ENCODE measurements at regions not wholly inside any gene's neighbourhood (a gene's known extent, or its start where the extent isn't known, plus 50 kb on each side); places are given as distances from the start of the nearest gene placed in this dataset.
"Not testable (repeated sequence)": the region's sequence is repeated elsewhere in the genome, so short reads cannot be mapped to it uniquely, and the experiment has no call there.

DNA sequence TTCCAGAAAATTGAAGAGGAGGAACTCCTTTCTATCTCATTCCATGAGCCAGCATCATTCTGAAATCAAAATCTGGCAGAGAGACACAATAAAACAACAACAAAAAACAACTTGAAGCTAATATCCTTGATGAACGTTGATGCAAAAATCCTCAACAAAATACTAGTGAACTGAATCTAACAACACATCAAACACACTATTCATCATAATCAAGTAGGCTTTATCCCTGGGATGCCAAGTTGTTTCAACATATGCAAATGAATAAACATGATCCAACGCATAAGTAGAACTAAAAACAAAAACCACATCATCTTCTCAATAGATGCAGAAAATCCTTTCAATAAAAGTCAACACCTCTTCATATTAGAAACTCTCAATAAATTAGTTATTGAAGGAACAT, 335.3 kb upstream of the BRINP3 start:
- DNase-seq (ENCODE audit: low spot score) = no peak
- FAIRE-seq = no peak

DNA sequence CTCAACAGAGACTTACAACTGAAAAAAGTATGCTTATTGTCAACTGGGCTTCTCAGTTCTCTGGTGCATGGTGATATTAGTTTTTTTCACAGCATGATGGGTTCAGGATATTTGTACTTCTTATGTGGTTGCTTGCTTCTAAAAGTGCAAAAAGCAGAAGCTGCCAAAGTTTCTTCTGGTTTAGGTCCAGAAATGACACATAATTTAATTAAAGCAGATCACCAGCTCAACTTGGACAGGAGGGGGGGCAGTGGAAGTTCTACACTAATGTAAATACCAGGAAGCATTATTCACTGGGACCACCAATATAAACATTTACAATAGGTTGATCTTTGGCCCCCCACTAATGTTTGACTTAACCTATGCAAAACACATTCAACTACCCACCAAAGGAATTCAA, 354.8 kb upstream of the BRINP3 start:
- no peak for DNase-seq (ENCODE audit: low spot score)

DNA sequence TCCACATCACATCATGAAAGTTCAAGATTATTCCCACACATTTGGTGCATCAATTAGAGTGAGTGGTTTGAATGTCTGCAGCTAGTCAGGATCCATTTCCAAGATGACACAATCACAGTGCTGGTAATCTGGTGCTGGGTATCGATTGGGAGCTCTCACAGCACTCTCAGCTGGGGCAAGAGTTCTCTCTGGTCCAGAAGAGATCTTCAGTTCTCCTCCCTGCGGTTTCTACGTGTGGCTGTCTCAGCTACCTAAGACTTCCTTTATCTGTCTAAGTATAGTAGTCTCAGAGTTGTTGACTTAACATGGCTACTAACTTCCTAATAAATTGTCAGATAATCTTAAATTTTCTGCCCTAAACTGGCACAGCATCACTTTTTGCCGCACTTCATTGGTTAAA, 358.0 kb upstream of the BRINP3 start:
- DNase-seq (ENCODE audit: low spot score) (no peak), FAIRE-seq (no peak)

More for the DNA sequence above, 354.8 kb upstream of the BRINP3 start:
- FAIRE-seq = no peak

DNA sequence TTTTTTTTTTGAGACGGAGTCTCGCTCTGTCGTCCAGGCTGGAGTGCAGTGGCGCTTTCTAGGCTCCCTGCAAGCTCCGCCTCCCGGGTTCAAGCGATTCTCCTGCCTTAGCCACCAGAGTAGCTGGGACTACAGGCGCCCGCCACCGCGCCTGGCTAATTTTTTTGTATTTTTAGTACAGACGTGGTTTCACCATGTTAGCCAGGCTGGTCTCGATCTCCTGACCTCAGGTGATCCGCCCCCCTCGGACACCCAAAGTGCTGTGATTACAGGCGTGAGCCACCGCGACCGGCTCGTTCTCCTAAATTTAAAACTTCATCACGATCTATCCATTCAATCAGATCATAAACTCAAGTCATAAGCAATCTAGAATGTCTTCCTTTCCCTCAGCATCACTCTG, 359.5 kb upstream of the BRINP3 start:
- FAIRE-seq = not testable (repeated sequence)

DNA sequence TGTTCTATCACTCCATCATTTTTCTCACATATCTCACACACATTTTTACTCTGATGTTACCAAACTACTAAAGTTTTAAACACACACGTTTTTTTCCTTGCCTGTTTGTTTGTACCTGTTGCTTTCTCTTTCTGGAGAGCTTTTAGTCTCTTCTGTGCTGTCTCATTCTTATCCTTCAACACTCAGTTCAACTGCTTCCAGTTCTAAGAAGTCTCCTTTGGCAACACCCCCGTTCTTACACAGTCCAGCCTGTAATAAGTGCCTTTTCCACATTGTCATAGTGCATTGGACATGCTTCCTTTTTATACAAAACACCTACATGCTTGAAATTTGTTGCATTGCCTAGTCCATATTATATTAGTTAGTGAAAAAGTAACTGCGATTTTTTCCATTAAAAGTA, 360.2 kb upstream of the BRINP3 start:
- DNase-seq (ENCODE audit: low spot score) (no peak), FAIRE-seq (no peak)

More for the DNA sequence above, 359.5 kb upstream of the BRINP3 start:
- not testable (repeated sequence) for DNase-seq (ENCODE audit: low spot score)

DNA sequence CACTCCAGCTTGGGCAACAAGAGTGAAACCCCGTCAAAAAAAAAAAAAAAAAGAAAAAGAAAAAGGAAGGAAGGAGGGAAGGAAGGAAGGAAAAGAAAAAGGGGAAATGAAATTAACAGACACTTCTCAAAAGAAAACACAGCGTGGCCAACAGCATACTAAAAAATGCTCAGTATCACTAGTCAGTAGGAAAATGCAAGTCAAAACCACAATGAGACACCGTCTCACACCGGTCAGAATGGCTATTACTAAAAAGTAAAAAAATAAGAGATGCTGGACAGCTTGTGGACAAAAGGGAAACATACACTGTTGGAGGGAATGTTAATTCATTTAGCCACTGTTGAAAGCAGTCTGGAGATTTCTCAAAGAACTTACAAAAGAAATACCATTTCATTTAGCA, 369.5 kb upstream of the BRINP3 start:
- no peak for DNase-seq (ENCODE audit: low spot score)

DNA sequence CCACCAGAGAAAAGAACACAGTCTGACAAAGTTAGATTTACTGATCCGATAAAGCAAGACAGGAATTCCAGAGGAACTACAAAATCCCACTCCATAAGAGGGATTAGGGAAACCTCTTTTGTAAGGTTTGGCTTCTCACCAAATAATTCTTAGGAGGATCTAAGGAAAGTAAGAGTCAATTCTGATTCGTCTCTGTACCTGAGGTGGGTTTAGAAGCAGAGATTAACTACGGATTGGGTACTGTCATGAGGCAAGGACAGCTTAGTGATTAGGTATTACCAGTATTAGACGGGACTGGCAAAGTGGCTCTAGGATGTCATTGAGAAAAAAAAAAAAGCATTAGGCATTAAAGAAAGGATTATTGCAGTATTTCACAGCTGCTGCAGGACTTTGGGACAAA, 371.7 kb upstream of the BRINP3 start:
- FAIRE-seq = no peak
- DNase-seq (ENCODE audit: low spot score) = no peak

More for the DNA sequence above, 369.5 kb upstream of the BRINP3 start:
- no peak for FAIRE-seq

DNA sequence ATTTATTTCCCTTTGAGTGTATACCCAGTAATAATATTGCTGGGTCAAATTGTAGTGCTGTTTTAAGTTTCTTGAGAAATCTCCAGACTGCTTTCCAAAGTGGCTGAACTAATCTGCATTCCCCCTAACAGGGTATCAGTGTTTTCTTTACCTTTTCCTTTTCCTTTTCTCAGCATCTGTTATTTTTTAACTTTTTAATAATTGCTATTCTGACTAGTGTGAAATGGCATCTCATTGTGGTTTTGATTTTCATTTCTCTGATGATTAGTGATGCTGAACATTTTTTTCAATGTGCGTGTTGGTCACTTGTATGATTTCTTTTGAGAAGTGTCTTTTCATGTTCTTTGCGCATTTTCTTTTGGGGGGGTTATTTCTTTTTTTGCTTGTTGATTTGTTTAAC, 374.9 kb upstream of the BRINP3 start:
- FAIRE-seq = peak; percentile 89
- peak; percentile 56 for DNase-seq (ENCODE audit: low spot score)

DNA sequence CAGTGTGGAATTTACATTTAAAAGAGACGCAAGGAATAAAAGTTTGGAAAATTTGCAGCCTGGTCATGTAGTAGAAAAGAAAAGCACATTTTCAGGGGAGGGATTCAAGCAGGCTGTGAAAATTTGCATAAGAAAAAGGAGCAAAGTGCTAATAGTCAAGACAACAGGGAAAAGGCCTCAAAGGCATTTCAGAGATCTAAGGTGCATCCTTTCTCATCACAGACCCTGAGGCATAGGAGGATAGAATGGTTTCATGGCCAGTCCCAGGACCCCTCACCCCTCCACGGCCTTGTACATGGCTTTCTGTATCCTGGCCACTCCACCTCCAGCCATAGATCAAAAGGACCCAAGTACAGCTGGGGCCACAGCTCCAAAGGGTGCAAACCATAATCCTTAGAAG, 380.5 kb upstream of the BRINP3 start:
- DNase-seq (ENCODE audit: low spot score) (no peak), FAIRE-seq (no peak)

DNA sequence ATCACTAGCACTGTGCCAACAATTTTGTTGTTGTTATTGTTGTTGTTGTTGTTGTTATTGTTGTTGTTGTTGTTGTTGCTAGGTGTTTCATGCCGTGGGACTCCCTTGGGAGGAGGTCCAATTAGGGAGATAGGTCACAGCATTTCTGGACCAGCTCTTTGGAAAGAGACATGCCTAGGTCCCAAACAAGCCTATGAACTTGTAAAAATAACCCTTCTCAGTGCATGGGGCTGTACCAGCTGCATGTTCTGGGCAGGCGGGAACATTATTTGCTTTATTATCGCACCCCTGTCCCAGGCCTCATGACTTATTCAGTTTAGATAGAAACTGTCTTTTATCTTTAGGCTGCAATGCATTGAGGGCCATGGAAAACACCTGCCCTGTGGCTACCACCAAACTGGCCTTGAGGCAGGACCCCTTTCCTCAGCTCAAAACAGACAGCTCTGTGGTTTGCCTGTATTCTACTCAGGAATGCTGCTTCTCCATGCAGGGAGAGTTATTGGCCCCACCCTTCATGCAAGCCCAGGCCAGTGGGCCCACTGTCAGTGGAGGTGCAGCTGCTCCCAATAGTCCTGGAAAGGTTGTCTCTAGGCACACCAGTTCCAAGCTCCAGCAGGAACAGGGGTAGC, 386.5 kb upstream of the BRINP3 start:
- FAIRE-seq (no peak), DNase-seq (ENCODE audit: low spot score) (no peak)

DNA sequence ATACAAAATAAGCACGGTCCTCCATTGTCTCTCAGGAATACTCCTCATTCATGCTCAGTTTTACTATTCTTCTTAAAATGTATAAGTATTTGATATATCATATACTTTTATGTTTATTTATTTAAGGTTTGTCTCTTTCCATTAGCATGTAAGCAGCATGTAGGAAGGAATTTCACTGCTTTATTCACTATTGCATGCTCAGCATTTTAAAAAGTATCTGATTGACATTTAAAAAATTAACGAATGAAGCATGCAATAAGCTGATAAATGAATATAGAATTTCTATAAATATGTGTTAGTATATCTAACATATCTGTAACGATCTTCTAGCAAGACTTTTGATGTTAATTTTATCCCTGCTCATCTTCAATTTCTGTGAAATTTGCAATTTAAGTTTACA, 402.7 kb upstream of the BRINP3 start:
- no peak for DNase-seq (ENCODE audit: low spot score)
- FAIRE-seq = no peak

DNA sequence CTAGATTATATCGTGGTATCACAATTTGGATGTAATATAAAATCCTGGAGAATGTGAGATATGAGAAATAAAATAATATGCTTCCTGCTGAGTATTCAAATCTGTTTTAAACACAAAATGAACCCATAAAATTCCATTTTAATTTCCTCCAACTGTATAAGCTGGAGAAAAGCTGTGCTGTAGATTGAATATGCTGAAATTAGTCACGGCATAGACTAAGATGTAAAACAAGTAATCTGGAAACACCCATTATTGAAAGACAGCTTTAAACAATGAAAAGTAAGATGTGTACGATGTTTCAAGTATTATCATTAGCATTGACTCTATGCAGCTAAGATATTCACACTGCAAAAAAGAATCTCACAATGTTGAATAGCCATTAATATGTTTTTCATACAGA, 403.4 kb upstream of the BRINP3 start:
- DNase-seq (ENCODE audit: low spot score) (no peak), FAIRE-seq (no peak)

DNA sequence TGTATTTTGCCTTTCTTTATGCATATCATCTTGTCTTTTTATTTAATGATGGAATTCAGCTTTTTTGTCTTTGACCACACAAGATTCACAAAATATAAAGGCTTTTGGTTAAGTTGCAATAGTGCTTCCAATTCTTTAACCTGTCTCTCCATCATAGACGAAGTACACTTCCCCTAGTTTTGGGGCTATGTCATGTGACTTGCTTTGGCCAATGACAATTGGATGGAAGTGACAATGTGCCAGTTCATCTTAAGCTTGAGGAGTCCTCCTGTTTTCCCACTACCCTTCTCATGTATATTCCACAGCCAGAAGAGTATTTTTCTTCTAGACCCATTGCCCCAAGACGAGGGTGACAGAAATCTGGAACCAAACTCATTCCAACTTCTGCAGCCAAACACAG, 419.6 kb upstream of the BRINP3 start:
- FAIRE-seq = no peak
- no peak for DNase-seq (ENCODE audit: low spot score)

DNA sequence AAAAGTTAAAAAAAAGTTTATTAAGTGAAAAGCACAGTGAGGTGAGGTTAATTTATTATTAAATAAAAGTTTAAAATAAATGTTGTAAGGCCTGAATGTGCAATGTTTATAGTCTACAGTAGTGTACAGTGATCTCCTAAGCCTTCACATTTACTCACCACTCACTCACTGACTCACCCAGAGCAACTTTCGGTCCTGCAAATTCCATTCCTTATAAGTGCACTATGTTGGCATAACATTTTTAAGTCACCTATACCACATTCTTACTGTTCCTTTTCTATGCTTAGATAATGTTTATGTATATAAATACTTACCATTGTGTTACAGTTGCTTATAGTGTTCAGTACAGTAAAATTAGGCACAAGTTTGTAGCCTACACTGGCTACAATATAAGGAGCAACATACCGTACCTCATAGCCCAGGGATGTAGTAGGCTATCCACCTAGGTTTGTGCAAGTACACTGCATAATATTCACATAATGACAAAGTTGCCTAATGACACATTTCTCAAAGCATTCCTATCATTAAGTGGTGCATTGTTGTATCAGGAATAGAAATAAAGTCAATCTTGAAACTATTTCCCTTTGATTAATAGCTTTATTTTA, 426.5 kb upstream of the BRINP3 start:
- FAIRE-seq (peak; percentile 53), DNase-seq (ENCODE audit: low spot score) (peak; percentile 63)

DNA sequence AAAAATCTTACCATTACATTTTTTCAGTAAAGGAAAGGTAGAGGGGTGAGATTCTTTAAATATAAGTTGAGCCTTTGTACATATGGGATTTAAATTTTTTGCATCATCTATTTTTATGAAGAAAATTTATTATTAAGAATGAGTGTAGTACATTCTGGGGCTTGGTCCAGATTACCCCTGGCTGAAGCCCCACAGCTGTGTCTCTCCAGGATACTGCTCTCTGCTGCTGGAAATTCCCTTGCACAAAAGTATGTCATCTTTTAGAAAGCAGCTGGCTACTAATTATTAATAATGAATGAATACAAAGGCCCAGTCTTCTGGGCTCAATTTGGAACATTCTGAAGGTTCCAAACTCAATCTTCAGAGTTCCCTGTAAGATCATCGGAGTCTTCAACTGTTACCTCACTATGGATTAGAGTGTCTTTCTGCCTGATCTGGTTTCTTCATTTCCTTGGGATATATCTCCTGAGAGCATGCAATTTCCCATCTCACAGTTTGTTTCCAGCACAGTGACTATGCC, 428.6 kb upstream of the BRINP3 start:
- FAIRE-seq = no peak
- DNase-seq (ENCODE audit: low spot score) = no peak

DNA sequence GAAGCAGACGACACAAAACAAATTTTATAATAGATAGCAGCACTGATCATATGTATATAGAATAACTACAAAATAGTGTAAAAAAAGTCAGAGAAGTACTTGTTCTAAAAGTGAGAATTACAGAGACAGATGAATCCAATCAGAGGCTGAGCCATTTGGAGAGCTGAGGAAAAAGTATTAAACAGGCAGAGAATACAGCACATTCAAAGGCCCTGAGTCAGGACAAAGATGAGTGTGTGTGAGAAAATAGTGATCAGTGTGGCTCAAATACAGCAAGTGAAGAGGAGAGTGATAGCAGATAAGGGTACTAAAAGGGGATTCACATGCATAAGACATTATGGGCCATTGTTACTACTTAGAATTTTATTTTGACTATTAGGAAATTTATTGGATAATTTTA, 430.6 kb upstream of the BRINP3 start:
- DNase-seq (ENCODE audit: low spot score) = no peak
- no peak for FAIRE-seq

DNA sequence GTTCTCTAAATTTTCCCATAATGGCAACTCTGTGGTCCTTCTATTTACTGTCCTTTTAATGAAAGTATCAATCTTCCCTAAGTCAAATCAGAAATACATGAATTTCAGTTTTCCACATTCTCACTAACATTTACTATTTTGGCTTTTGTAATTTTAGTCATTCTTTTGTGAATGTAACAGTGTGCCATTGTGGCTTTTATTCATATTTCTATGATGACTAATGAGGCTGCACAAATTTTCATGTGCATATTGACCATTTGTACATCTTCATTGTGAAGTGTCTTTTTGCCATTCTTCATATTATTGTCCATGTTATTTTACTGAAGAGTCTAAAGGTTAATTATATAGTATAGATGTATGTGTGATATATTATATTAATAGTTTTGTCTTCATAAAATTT, 431.0 kb upstream of the BRINP3 start:
- peak; percentile 62 for FAIRE-seq
- no peak for DNase-seq (ENCODE audit: low spot score)

DNA sequence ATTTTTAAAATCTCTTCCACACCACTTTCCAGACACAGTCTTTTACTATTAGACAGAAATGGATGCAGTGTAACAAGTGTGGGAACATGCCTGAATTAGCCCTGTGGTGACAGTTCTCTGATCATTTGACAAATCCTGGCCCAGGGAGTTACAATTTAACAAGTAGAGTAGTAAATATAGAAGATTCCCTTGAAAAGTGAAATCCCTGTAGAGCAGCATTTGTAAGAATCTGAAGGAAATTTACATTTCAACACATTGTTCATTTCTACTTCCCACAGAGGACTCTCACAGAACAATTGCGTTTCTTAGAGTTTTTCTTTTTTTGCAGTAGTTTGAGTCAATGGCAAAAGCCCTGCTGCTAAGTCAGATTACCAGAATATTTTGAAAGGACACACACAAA, 458.3 kb upstream of the BRINP3 start:
- FAIRE-seq = no peak
- no peak for DNase-seq (ENCODE audit: low spot score)

DNA sequence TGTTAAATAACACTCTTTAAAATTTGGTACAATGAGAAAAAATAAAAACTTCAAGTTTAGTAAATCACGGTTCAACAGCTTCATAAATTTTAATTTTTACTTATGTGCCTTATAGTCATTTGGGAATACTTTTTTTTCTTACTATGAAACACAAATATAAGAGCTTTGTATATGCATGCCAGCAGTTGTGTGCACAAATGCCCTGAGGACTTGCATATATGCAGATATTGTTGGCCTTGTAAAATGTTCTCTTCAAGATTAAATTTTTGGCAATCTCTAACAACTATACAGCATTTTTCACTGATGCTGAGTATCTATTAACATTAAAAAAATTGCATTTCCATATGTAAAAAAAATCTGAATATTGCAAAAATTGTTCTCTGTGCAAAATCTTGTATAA, 458.7 kb upstream of the BRINP3 start:
- FAIRE-seq = no peak
- no peak for DNase-seq (ENCODE audit: low spot score)

DNA sequence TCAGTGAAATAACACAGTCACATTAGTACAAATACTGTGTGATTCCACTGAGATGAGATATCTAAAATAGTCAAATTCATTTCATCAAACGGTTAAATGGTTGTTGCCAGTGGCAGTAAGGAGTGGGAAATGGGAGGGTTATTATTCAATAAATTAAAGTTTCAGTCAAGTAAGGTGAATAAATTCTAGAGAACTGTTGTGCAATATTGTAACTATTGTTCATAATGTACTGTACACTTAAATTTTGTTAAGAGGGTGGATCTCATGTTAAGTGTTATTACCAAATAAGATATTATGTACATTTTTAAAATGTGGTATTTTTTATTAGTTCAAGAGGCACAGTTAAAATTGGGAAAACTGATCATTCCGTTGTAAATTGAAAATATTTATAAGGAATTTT, 463.3 kb upstream of the BRINP3 start:
- DNase-seq (ENCODE audit: low spot score) (no peak), FAIRE-seq (no peak)

DNA sequence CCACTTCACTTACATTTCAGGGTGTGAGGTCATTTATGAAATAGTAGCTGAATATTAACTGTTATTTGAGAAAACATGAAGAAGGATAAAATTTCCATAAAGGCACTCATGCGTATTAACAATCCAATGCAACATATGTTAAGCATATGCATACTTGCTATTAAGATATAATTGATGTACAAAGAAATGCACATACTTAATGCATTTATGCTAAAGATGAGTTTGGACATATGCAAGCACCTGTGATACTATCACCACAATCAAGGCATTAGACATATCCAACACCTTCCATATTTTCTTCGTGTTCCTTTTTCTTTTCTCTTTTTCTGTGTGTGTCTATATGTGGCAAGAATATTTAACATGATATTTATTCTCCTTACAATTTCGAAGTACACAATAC, 464.8 kb upstream of the BRINP3 start:
- FAIRE-seq = no peak
- DNase-seq (ENCODE audit: low spot score) = no peak

DNA sequence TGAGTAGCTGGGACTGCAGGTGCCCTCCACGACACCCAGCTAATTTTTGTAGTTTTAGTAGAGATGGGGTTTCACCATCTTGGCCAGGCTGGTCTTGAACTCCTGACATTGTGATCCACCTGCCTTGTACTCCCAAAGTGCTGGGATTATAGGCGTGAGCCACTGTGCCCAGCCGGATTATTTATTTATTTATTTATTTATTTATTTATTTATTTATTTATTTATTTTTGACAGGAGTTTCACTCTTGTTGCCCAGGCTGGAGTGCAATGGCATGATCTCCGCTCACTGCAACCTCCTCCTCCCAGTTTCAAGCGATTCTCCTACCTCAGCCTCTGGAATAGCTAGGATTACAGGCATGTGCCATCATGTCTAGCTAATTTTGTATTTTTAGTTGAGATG, 466.1 kb upstream of the BRINP3 start:
- FAIRE-seq; DNase-seq (ENCODE audit: low spot score): not testable (repeated sequence)

DNA sequence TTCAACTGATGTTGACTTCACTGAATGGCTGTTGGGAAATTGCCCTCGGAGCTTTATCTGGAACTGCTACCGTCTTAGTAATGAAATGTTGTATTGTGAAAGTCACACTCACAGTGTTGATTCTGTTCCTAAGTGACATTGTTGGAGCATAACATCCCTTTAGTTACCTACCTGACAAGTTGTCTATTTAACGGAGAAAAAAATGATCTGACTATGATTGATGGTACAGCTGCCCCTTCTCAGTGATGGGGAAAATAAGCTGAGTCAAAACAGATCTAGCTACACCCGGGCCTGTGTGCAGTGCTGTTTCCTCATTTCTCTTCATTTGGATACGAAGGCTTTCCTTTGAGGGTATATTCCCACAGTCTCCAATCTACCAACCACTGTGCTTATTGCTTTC, 472.3 kb upstream of the BRINP3 start:
- FAIRE-seq = no peak
- no peak for DNase-seq (ENCODE audit: low spot score)
